Forelimb muscle (tissue), 1 donor: ENCODE measurements at regions not wholly inside any gene's neighbourhood (a gene's known extent, or its start where the extent isn't known, plus 50 kb on each side); places are given as distances from the start of the nearest gene placed in this dataset.

Experiments used
- DNase-seq: peaks from one replicate; pipeline ENCODE4 v3.0.0-alpha.2; 2013; ENCODE audit warnings: low read depth

DNA sequence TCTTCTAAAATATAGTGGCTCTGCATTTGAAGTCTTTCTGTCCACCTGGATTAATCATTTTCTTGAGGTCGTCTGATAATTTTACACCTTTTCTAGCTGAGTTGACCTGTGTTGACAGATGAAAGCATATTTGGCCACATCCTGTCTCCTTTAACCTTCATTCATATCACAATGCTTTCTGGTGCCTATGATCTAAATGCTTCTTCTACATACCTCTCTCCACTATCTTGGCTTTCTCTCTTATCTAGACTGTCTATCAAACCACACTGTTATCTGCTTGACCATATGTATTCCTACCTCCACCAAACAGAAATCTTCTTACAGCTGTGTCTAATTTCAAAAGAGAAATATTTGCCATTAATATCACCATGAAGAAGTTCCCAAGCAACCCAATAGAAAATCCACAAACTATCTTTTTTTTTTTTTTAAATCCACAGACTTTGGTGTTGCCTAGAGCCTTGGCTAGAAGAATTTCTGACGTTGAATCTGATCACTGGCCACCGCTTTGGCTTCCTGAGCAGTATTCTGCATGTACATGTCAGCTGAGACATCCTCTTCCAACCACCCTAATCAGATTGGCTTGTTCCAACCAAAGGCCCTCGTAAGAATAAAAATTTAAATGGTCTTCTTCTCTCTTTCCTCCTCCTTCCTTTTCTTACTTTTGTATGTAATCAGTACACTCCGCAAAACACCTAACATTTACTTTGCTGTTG, 66.3 kb upstream of the SP4 start:
- no peak for DNase-seq

- DNase-seq = no peak
Observed at GRCh38 chr7:21364801-21365271, 63.0 kb upstream of the SP4 start.

DNA sequence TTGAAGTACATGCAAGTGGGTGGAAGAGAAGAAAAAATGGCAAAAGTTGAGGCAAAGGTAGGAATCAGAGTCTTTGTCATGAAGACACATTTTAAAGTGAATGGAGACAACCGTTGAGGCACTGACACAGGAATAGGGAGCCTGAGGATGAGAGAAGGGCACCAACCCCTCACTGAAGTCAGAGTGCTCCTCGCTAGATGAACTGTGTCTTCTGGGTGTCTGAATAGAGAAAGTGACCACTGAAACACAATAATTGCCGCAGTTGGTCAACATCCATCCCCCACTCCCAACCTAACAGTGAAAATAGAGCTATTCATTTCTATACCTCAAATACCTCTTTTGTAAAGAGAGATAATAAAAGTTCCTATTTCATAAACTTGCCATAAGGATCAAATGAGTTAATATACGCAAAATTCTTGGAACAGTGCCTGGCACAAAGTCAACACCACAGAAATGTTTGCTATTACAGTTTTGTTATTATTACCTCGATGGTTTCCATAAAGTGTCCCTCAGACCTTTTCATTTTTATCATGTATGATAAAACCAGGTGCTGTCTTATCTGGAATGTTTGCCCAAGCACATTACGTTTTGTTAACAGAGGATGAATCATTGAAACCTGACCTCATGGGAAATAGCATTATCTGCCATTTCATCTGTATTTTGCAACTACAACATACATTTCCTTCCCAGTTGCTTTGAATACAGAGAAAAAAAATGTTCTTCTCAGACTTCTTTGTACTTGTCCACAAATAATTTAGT, 61.8 kb upstream of the SP4 start:
- no peak for DNase-seq

- DNase-seq = no peak
Observed at GRCh38 chr7:21367081-21367480, 60.8 kb upstream of the SP4 start.

DNA sequence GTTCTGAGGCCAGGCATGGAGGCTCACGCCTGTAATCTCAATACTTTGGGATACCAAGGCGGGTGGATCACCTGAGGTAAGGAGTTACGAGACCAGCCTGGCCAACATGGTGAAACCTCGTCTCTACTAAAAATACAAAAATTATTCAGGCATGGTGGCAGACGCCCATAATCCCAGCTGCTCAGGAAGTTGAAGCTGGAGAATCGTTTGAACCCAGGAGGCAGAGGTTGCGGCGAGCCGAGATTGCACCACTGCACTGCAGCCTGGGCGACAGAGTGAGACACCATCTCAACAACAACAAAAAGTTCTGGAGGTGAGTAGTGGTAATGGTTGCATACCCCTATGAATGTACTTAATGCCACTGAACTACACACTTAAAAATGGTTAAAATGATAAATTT, 60.3 kb upstream of the SP4 start:
- no peak for DNase-seq

DNA sequence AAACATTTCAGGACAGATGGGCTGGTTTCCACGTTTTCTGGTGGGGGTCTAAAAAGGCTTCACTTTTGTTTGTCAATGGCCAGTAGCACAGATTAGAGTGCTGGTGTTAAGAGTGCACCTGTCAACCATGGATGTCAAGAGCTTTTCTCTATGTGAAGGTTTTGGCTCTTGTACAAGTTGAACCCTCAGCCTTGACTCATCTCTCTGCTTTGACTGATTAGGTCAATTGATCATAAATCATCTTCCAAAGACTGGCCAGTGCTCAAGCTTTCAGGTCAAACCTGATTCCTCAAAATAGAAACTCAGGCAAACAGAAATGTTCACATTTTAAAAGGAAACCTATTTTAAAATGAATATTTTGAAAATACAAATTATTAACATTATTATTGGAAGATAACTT, 59.6 kb upstream of the SP4 start:
- DNase-seq = no peak

GRCh38 chr7:21370283-21370982, 57.5 kb upstream of the SP4 start:
- no peak for DNase-seq

DNA sequence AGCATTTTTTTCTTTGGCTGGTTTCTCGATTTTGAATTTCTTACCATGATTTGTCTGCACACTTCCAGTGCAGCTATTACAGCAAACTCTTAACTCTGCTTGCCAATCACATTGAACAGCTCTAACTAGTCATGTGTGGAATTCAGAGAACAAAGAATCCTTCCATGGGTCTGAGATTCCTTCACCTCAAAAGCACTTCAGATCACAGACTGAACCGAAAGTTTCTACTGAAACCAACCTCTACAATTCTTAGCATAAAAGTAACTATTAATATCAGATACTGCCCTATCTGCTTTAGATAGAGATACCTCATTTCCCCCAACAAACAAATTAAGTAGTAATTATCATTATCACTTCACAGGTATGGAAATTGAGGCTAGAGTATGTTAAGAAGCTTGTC, 56.5 kb upstream of the SP4 start:
- DNase-seq = no peak

- DNase-seq = no peak
Observed at GRCh38 chr7:21373031-21373430, 54.9 kb upstream of the SP4 start.

GRCh38 chr7:21374134-21374533, 53.7 kb upstream of the SP4 start:
- no peak for DNase-seq

DNA sequence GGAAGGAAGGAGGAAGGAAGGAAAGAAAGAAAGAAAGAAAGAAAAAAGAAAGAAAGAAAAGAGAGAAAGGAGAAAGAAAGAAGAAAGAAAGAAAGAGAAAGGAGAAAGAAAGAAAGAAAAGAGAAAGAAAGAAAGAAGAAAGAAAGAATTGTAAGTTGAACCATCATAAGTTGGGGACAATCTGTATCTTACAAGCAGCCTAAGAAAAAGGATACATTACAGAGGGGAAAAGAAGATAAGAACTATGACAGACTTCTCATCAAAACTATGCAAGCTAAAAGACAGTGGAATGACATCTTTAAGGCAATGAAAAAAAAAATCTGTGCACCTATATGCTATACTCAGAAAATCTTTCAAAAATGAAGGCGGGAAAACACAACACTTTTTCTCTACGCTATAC, 50.3 kb upstream of the SP4 start:
- DNase-seq = no peak
